HG03139 (cell line): ENCODE measurements at regions not wholly inside any gene's neighbourhood (a gene's known extent, or its start where the extent isn't known, plus 50 kb on each side); places are given as distances from the start of the nearest gene placed in this dataset.

Experiments used
- ATAC-seq: cut with Tn5 transposase; IDR thresholded peaks from one replicate; pipeline ENCODE4 v1.9.1; 2021; ENCODE audit not compliant: unreplicated experiment

DNA sequence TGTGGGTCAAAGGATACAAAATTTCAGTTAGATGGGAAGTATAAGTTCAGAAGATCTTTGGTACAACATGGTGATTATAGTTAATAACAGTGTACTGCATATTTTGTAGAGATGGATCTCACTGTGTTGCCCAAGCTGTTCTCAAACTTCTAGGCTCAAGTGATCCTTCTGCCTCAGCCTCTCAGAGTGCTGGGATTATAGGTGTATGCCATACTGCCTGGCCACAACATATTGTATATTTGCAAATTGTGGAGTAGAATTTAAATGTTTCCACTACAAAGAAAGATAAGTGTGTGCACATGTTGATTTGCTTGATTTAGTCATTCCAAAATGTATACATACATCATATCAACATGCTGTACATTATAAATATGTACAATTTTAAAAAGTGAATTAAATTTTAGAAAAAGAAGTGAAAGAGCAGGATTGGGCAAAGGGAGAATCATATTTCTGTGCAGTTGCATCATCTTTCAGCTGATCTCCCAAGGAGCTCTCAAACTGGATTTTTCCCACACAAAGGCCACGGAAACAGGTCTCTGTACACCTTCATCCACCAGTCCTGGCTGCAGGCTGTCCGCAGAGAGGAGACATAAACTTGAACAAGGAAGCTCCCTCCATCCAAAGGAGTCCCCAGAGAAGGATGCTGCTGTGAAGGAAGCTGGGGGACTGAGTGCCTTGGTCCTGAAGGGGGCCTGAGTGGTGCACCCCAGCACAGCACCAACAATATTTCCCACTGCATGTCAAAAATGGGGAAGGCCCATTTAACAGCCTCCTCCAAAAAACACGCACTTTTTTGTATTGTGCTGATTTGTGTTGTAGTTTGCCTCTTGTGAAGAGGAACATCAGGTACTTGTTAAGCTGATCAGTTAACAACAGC is 217.1 kb upstream of the GHITM start:
- ATAC-seq, result no peak

DNA sequence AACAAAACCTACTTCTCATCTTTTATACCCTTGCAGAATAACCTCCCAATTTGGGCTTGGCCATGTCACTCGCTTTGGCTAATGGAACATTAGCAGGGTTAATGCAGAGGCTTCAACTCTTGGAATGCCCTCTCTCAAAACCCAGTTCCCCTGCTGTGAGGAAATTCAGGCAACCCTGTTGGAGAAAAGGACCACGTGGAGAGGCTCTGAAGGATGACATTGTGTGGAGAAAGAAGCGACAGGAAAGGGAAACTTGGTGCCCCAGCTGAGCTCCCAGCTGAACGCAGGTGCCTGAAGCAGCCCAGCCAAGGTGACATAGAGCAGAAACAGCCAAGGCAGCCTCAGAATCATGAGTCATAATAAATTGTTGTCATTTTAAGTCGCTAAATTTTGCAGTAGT is 214.2 kb upstream of the GHITM start:
- ATAC-seq, result no peak

DNA sequence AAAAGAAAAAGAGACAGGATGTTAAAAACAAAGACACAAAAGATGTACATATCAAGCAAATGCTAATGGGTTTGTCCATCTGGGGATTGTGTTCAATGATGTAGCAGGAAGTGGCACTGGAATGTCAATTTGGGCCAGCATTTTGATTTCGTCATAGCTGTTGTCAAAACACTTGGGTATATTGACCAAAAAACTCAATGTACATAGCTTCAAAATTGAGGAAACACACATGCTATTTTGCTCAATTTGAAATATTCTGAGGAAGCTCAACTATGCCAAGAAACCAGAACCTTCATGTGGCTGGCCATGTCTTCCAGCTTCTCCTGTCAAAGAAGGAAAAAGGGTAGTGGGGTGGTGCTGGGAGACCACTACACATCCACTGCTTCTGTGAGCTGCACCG is 212.7 kb upstream of the GHITM start:
- no peak for ATAC-seq

DNA sequence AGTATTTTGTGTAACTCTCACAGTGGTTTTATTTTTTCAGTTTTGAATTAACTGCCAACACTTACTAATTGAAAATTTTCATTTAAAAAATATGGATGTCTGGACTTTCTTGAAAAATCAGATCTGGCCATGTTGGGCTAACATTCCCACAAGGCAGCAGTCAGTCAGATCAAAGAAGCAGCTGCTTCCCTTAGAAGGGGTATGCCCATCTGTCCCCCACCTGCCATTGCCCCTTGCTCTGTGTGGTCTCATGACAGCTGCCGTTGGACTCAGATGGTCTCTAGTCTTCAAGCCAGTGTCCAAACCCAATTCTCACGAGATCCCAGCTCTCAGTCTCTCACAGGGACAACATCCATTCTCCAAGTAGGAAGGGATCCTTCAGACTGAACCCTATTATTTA is 212.1 kb upstream of the GHITM start:
- ATAC-seq, result no peak

DNA sequence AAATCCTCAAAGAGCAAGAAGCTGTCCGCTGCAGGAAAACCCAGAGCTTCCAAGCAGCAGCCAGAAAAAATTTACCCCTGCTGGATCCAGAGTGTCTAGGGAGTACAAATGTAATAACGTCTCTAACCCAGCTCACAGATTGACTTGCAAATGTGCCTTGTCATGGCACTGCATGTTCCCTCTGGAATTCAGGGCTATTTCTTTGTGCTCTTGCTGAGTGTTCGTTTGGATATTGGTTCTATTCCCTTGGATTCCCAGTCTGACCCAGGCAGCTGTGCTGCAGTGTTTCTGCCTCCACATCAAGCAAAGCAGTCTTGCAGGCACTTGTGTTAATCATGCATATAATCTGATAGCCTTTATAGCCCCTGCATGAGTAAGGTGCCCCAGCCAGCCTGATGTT is 209.9 kb upstream of the GHITM start:
- no peak for ATAC-seq

DNA sequence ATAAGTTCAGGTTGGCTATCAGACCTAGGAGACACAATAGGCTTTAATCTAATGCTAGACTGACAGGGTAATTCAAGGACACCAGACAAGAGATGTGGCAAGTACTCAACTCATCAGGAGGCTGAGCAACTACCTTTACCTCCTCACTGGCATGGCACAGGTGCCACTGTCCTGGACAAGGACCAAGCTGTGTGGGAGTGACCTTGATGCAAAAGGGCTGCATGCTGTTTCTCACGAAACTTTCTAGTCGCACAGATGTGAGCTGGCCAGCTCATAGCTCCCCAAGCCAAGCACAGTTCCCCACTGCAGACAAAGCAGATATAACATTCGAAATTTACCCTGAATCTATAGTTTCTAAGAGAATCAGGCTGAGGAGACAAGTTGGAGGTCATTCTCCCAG is 207.6 kb upstream of the GHITM start:
- ATAC-seq, result no peak

DNA sequence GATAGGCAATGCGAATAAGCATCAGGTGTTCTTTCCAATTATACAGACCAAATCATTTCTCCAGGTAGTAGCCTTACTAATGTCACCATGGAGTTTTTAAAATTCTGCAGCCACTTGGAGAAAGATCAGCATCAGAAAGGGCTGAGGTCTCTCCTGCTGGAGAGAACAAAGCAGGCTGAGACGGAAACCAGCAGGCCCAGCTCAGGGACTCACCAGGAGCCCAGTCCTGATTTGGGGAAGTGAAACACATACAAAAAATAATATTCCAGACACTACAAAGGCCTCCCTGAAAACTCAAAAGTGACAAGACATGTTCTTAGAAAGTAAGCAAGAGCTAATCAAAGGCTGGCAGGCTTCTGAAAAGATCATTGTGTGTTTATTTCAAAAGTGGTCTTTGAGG is 207.1 kb upstream of the GHITM start:
- ATAC-seq, result no peak

DNA sequence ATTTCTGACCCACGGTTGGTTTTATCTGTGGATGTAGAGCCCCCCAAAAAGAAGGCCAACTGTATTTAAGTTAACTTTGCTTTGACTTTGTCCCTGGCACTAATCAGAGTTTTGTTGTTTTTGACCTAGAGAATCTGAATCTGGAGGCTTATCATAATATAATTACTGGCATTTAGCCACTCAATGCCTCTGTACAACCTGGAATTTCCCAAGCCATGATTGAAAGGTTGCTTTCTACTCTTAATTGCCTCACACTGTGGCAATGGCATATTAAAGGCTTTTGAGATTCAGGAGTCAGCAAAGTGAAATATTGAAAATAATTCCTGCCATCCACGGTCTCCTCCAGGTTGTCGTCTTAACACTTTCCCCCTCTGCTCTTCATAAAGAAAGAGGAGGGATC is 205.2 kb upstream of the GHITM start:
- ATAC-seq, result no peak

DNA sequence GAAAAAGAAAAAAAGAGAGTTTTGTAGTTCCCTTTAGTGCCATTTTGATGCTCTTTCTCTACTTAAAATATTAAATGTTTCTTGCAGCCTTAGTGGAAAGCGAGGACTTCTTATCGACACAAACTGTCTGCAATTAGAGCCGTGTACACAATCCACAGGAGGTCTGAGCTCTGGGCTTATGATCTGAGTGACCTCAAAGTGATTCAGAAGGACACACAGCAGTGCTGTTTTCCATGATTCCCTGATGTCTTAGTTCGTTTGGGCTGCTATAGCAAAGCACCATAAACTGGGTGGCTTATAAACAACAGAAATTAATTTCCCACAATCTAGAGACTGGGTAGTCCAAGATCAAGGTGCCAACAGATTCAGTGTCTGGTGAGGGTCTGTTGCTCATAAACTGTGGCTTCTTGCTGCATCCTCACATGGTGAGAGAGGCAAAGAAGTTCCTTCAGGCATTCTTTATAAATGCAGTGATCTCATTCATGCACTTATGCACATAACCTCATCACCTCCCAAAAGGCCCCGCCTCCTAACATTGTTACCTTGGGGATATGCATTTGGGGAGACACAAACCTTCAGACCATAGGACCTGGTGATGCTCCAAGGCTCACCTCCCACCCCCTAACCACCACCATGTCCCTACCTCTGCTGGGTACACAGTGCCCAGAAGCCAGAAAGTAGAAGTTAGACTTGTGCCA is 204.5 kb upstream of the GHITM start:
- ATAC-seq, result no peak

DNA sequence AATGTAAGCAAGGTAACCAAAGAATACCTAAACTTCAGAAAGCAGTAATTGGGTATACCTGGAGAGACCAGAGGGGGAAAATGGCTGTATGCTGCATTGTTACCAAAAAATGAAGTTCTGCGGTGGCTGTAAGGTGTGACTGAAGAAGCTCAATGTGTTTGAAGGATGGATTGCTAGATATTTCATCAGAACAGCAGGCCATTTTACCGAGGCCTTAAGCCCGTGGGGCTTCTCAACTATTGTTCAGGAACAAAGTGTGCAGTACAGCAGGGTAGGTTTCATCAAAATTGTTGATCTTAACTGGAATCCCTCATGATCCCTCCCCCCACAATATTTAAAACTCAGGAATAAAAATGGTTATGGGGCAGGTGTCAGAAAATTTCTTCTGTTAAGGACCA is 204.0 kb upstream of the GHITM start:
- no peak for ATAC-seq

DNA sequence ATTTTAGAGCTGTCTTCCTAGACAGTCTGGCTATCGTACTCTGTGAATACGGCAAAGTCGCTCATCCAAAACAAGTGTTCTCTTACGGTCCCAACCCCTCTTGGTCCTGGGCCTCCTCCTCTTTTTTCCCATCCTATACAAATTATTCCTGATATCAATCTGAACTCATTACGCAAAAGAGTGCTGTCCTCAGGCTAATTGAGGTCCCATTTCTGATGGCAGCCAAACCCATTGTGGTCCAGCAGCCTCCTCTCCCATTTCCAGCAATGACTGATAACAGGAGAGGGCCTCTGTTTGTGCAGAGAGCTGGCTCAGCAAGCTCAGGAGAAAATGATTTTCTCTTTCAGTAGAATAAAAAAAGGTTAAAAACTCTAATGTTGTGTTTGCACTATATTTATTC is 203.4 kb upstream of the GHITM start:
- ATAC-seq, result no peak

DNA sequence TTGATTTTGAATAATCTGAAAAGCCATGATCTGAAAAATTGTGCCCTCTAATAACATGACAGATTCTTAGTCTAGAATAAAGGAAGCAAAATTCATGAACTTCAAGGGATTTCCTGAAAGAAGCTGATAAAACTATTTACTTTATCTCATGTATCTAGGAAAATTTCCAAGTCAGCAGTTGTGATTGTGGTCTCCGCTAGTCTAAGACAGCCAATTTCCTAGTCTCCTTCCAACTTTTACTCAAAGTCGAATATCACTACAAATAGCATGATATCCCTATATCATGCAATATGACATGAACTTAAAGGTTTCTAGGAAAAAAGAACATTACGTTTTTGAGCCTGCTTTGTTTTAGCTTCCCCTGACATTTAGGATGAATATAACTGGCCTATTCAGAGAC is 202.1 kb upstream of the GHITM start:
- no peak for ATAC-seq

DNA sequence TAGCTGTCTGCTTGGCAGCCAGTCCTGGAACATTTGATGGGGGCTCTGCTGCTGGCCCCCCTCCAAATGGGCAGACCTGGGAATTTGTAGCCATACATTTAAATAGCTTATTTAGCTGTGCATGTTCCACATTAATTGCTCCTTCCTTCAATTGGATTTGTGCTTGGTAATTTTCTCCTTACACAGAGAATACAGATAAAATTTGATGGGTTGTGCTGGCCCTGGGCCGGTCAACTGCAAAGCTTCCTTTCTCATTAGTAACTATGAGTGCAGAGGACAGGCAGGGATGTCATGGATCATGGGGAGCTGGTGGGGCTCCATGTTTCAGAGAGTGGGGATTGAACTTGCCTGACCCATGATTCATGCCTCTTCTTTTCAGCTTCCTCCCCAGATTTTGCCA is 201.5 kb upstream of the GHITM start:
- ATAC-seq, result no peak

DNA sequence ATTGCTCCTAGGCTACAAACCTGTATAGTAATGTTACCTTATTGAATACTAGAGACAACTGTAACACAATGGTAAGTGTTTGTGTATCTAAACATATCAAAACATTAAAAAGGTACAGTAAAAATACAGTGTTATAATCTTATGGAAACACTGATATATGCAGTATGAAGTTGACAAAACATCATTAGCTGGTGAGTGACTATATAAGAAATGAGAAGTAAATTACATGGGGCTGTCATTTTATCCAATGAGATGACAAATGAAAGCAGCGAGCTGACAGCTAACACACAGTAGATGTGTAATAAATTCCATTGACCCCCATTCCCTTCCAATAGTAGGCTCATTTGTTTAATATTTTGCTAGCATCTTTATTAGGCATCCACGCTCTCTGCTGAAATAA is 198.1 kb upstream of the GHITM start:
- ATAC-seq, result no peak

DNA sequence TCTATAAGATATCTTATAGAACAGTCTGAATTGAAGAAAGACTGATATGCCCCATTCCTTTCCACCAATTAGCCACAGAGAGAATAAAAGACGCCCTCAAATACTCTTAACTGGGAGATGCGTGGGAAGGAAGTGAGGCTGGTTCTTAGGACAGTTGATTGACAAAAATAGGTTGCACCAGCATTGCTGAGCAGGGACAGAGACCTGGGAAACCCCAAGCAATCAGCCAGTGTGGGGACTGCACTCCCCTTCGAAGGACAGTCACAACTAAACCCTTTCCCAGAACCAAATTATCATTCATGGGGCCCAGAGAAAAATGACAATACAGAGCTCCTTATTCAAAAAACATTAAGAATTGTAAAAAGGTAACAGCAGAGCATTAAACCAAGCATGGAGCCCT is 196.9 kb upstream of the GHITM start:
- ATAC-seq, result no peak

DNA sequence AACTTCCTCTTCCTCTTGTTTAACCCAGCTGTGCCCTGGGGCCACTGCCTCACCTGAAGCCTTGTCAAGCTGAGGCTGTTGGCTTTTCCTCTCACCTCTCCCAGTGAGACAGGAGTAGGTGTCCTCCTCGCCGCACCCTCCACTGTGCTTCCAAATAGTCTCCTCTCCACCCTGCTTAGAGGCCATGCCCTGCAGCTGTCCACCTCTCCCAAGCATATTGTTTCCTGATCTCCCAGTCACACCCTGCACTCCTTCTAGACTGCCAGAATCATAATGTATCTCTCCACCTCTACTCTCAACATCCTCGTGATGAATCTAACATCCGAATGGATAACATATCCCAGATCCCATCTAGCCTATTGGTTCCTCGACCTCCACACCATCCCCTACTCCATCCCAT is 196.3 kb upstream of the GHITM start:
- ATAC-seq, result no peak

DNA sequence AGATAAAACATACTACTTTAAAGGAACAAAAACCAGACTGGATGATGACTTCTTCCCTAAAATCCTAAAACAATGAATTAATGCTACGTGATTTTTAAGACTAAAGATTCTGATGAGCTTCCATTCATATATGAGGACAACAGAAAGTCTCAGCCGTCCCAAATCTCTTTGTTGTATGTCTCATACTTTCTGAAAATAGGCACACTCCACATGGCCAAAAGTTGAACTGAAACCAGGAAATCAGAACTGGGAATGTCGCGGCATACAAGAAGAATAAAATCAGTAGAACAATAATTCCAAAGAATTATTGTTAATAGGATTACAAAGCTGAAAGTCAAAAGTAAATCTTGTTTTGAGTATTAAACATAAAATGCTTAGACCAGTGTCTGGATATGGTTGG is 195.4 kb upstream of the GHITM start:
- ATAC-seq, result no peak

DNA sequence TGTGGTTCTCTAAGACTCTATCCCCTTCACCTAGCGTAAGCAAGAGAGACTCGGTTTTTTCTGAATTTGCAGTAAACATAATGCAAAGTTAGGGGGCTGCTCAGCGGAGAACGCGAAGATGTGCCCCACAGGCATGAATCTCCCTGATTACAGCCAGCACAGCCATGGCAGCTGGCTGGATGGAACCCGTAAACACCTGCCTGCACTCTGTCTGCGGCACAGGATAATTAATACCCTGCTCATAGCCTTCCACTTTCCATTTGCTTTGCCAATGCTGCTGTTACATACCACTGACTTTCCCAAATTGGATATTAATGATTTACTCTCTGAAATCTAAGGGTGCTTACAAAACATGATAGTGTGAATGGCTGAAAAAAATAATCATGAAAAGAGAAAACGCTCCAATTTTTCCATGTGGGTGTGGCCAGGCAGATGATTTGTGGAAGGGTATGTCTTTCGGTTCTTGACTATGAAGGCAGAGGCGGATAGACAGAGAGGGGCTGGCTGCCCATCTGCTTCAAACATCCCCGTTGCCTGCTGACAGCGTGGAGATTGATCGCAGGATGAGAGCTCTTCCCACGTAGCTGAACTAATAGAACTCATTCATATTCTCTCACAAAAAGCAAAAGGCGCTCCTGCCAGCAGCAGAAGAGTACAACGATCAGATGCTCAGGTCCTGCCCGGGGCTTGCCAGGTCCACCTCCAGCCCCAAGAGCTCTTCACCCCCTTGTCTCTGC is 193.2 kb upstream of the GHITM start:
- no peak for ATAC-seq

DNA sequence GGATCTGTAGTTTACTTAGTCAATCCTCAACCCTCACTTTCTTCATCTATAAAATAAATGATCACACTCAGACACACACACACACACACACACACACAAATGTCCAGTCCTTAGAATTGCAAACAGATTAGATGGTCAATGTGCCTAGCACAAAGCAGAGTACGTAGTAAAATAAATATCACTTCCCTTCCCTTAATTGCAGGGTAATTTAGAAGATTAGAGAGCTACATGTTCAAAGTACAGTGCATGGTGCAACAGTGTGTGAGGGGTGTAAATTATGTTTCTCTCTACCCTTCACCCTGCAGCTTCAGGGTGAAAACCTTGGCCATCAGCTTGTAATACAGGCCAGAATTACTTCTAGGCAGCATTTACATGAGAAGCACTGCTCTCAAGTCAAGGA is 187.0 kb upstream of the GHITM start:
- ATAC-seq, result no peak

DNA sequence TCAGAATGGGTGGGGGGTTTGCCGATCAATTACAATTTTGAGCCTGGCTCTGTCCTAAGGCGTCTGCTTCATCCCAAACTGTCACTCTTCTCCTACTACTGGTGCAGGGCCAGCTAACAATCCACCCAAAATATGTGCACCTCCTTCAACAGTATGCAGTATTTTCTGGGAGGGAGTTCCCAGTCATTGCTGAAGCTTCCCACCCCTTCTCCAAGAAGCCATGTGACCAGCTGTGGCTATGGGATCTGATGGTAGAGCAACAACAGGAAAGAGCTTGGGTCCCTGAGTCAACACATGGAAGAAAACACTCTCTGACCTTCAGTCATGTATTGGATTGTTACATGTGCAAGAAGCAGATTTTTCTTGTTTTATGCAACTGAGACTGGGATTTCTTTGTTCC is 185.7 kb upstream of the GHITM start:
- ATAC-seq, result no peak

DNA sequence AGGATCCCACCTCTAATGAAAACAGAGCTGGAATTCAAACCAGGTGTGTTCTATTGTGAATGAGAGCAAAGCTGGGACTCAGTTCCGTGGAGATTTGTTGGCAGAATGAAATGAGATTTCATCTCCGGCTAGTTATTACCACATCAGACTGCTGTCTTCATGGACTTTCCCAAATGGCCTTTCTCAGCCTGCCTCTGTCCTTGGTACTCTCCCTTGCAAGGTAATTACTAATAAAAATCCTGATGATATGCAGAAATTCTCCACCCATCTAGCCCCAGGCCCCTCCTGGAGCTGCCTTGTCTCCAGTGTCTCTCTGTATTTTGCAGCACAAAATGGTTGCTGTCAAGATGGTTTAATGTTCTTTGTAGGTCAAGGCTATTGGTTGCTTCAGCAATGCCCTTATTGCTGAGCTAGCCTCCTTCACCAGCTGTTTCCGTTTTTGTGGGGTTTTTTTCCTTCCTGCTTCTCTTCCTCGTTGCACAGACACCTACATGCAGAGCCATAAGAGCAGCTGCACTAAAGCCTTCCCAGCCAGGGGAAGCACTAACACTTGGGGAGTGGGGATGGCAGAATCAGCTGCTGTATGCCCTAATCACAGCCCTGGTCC is 185.0 kb upstream of the GHITM start:
- ATAC-seq, result no peak

DNA sequence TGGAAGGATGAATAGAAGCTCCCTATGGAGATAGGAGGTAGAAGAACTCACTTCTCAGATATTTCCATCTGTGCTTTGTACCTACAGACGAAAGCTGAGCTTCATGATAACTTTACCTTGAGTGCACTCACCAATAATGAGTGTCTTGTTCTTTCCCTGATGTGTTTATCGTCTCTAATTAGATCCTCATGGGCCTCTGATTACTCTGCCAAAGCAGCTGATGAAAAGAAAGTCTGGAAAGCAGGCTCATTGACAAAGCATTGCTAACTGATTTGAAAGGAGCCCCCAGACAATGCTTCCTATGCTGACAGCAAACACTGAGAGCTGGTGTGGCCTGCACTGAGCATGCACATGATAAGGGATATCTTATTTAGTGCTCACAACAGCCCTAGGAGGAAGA is 183.9 kb upstream of the GHITM start:
- no peak for ATAC-seq
